ENCODE measurements at regions not wholly inside any gene's neighbourhood (a gene's known extent, or its start where the extent isn't known, plus 50 kb on each side); places are given as distances from the start of the nearest gene placed in this dataset.
A peak's percentile ranks its signal among the peaks of the same experiment; 100 is the strongest.

DNA sequence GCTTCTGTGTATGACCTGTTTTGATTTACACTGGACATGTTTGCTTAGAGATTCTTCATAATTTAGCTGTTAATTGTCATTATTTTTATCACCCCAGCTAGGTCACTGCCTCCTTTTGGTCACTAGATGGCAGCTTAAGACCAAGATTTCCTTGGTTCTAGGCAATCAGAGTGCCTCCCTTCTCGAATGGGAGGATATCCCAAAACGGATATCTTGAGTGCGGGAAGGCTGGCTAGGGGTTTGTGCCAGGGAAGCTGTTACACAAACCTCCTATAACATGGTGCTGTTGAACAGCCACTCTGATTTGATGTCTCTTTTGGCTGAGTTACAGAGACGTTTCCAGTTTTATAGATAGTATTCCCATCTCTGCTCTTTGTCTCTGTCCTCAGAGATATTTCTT, 283.5 kb downstream of the S1PR1 start:
- TF ChIP-seq POLR2AphosphoS5 (IDR thresholded peaks at IDR 0.05) (no peak), EP300 (IDR thresholded peaks at IDR 0.05; ENCODE audit: low read depth) (no peak)
- TF ChIP-seq, protein P1, sequence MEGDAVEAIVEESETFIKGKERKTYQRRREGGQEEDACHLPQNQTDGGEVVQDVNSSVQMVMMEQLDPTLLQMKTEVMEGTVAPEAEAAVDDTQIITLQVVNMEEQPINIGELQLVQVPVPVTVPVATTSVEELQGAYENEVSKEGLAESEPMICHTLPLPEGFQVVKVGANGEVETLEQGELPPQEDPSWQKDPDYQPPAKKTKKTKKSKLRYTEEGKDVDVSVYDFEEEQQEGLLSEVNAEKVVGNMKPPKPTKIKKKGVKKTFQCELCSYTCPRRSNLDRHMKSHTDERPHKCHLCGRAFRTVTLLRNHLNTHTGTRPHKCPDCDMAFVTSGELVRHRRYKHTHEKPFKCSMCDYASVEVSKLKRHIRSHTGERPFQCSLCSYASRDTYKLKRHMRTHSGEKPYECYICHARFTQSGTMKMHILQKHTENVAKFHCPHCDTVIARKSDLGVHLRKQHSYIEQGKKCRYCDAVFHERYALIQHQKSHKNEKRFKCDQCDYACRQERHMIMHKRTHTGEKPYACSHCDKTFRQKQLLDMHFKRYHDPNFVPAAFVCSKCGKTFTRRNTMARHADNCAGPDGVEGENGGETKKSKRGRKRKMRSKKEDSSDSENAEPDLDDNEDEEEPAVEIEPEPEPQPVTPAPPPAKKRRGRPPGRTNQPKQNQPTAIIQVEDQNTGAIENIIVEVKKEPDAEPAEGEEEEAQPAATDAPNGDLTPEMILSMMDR (IDR thresholded peaks at IDR 0.05), result peak; percentile 57 to 76 (median 68)
